ENCODE measurements at regions not wholly inside any gene's neighbourhood (a gene's known extent, or its start where the extent isn't known, plus 50 kb on each side); places are given as distances from the start of the nearest gene placed in this dataset.

DNA sequence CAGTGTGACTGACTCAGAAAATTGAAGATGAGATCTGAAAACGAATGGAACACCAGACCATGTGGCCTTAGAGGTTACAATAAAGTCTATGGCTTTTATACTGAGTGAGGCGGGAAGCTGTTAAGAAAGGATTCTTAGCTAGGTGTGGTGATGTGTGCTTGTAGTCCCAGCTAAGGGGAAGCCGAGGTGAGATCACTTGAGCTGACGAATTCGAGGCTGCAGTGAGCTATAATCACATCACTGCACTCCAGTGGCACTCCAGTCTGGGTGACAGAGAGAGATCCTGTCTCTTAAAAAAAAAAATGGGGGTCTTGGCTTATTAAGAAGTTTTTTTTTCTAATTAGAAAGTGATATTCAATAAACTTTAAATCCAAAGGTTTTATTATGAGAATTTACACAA is 678.6 kb downstream of the TMTC2 start:
- TF ChIP-seq FOXP2 (optimal IDR thresholded peaks at IDR 0.05; ENCODE audit: borderline replicate concordance, extremely low read depth, extremely low read length, insufficient read depth) (no peak), SIN3A (IDR thresholded peaks at IDR 0.05; ENCODE audit: borderline replicate concordance, insufficient read depth, low read length) (no peak), POLR2AphosphoS5 (IDR thresholded peaks at IDR 0.05; ENCODE audit: low read depth, low read length) (no peak)
- TF ChIP-seq, protein P1, sequence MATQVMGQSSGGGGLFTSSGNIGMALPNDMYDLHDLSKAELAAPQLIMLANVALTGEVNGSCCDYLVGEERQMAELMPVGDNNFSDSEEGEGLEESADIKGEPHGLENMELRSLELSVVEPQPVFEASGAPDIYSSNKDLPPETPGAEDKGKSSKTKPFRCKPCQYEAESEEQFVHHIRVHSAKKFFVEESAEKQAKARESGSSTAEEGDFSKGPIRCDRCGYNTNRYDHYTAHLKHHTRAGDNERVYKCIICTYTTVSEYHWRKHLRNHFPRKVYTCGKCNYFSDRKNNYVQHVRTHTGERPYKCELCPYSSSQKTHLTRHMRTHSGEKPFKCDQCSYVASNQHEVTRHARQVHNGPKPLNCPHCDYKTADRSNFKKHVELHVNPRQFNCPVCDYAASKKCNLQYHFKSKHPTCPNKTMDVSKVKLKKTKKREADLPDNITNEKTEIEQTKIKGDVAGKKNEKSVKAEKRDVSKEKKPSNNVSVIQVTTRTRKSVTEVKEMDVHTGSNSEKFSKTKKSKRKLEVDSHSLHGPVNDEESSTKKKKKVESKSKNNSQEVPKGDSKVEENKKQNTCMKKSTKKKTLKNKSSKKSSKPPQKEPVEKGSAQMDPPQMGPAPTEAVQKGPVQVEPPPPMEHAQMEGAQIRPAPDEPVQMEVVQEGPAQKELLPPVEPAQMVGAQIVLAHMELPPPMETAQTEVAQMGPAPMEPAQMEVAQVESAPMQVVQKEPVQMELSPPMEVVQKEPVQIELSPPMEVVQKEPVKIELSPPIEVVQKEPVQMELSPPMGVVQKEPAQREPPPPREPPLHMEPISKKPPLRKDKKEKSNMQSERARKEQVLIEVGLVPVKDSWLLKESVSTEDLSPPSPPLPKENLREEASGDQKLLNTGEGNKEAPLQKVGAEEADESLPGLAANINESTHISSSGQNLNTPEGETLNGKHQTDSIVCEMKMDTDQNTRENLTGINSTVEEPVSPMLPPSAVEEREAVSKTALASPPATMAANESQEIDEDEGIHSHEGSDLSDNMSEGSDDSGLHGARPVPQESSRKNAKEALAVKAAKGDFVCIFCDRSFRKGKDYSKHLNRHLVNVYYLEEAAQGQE (IDR thresholded peaks at IDR 0.05; ENCODE audit: insufficient read depth in 1 of 2, low read depth in 2 of 2, low read length in 2 of 2) = no peak

Measured in PFSK-1 (cell line).